Mononuclear cell (primary cell): ENCODE measurements at regions not wholly inside any gene's neighbourhood (a gene's known extent, or its start where the extent isn't known, plus 50 kb on each side); places are given as distances from the start of the nearest gene placed in this dataset.

ENCODE experiments used
- H3K27me3 ChIP-seq: 2 replicates; pipeline ENCODE4 v1.6.0; 2011; ENCODE audit warnings: low read length, control low read depth; ENCODE audit not compliant: insufficient read depth
- H3K4me1 ChIP-seq: 2 replicates; pipeline ENCODE4 v1.5.1; 2011; ENCODE audit warnings: mild to moderate bottlenecking, low read length, control low read depth; ENCODE audit not compliant: insufficient read depth
- H3K4me3 ChIP-seq: 2 replicates; pipeline ENCODE4 v1.5.1; 2011; ENCODE audit warnings: mild to moderate bottlenecking, low read length, moderate library complexity
- H3K9me3 ChIP-seq: 2 replicates; pipeline ENCODE4 v1.5.1; 2011; ENCODE audit warnings: low read depth, mild to moderate bottlenecking, control low read depth, low read length

- Histone ChIP-seq H3K9me3 (no peaks in the 10 kb centered on the region), H3K27me3 (no peaks in the 10 kb centered on the region), H3K4me1 (no peaks in the 10 kb centered on the region), H3K4me3 (no peak overlapping the region)
Measured at GRCh38 chr17:72296456-72296855, 175.6 kb downstream of the SOX9 start.

- Histone ChIP-seq H3K4me3 (no peak overlapping the region), H3K4me1 (no peaks in the 10 kb centered on the region), H3K27me3 (no peaks in the 10 kb centered on the region), H3K9me3 (no peaks in the 10 kb centered on the region)
Measured at GRCh38 chr17:72297326-72298115, 176.7 kb downstream of the SOX9 start.

GRCh38 chr17:72299100-72299499 is 178.3 kb downstream of the SOX9 start:
- no peaks in the 10 kb centered on the region for H3K4me1 ChIP-seq
- no peak overlapping the region for H3K4me3 ChIP-seq
- no peaks in the 10 kb centered on the region for H3K27me3 ChIP-seq

DNA sequence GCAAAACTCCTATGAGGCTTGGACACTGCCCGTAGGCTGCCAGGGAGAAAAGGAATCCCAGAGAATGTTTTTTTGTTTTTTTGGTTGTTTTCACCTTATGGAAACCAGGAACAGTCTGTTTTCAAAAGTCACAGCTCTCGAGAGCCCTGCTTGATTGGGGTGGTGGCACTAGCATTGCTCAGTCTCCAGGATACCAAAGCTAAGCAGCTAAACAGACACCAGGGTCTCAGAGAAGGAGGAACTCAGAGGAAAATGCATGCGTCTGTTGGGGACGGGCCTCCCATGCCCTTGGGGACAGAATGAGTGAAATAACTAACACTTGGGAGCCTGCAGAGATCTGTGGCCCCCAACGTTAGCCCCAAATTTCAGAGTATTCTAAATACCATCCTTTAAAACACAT is 178.8 kb downstream of the SOX9 start:
- no peak overlapping the region for H3K4me3 ChIP-seq
- H3K4me1 ChIP-seq: no peaks in the 10 kb centered on the region
- no peaks in the 10 kb centered on the region for H3K27me3 ChIP-seq
- H3K9me3 ChIP-seq: no peaks in the 10 kb centered on the region

More at GRCh38 chr17:72299100-72299499, 178.3 kb downstream of the SOX9 start:
- H3K9me3 ChIP-seq: no peaks in the 10 kb centered on the region

DNA sequence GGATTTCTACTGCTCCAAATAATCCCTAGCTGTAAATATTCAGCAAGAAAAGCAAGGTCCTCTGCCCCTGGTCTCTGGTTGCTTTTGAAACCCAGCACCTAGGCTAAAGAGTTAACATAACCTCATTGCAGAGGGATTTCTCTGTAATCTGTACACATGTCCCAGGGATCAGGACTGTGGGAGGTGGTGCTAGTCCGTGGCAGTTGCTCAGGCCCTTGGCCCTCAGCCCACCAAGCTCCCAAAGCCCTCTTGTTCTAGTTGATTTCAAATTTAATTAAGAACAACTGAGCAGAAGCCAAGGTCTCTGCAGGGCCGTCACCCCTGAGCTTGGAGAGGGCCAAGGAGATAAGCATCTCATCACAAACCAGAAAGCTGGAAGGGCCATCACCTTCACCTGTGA is 181.1 kb downstream of the SOX9 start:
- Histone ChIP-seq H3K9me3 (no peaks in the 10 kb centered on the region), H3K4me1 (no peaks in the 10 kb centered on the region)

GRCh38 chr17:72302735-72303134 is 181.9 kb downstream of the SOX9 start:
- H3K4me3 ChIP-seq: no peak overlapping the region
- no peaks in the 10 kb centered on the region for H3K27me3 ChIP-seq

More for the DNA sequence above, 181.1 kb downstream of the SOX9 start:
- Histone ChIP-seq H3K4me3 (no peak overlapping the region), H3K27me3 (no peaks in the 10 kb centered on the region)

GRCh38 chr17:72303787-72304733 is 183.2 kb downstream of the SOX9 start:
- no peaks in the 10 kb centered on the region for H3K27me3 ChIP-seq
- H3K4me1 ChIP-seq: no peaks in the 10 kb centered on the region
- no peaks in the 10 kb centered on the region for H3K9me3 ChIP-seq
- H3K4me3 ChIP-seq: no peak overlapping the region

More at GRCh38 chr17:72302735-72303134, 181.9 kb downstream of the SOX9 start:
- Histone ChIP-seq H3K4me1 (no peaks in the 10 kb centered on the region), H3K9me3 (no peaks in the 10 kb centered on the region)

DNA sequence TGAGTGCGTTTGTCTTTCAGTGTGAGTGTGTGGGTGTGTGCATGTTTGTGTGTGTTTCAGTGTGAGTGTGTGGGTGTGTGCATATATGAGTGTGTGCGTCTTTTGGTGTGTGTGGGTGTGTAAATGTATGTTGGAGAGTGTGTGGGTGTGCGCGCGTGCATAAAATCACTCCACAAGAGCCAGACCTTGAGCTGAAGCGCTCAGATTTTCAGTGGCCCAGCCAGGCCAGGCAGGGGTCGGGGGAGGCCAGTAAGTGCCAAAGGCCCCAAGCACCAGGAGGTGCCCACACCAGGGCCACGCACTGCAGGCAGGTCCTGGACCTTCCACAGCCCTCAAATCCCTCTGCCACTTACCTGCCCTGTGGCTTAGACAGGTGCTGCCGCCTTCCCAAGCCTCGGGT is 184.0 kb downstream of the SOX9 start:
- Histone ChIP-seq H3K27me3 (no peaks in the 10 kb centered on the region), H3K4me3 (no peak overlapping the region), H3K9me3 (no peaks in the 10 kb centered on the region), H3K4me1 (no peaks in the 10 kb centered on the region)

- H3K9me3 ChIP-seq: no peaks in the 10 kb centered on the region
- no peaks in the 10 kb centered on the region for H3K27me3 ChIP-seq
- H3K4me3 ChIP-seq: no peak overlapping the region
- H3K4me1 ChIP-seq: no peaks in the 10 kb centered on the region
Measured at GRCh38 chr17:72305472-72305871, 184.7 kb downstream of the SOX9 start.

DNA sequence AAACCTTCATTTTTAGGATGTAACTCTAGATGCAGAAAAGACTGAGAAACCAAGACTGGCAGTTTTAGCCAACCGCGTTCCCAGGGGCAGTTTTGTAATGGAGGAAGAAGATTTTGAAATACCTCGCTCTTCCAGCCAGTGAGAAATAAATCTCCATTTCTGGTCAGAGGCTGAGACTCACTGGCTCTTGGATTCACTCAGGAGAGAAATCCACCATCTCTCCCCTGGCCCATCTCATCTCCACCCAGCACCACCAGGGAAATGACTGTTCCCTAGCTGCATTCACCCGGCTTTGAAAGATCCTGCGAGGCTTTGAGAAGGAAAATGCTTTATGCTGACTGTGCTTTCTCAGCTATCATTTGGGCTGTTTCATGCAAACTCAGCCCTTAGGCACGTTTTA is 185.2 kb downstream of the SOX9 start:
- H3K27me3 ChIP-seq: no peaks in the 10 kb centered on the region
- H3K4me1 ChIP-seq: no peaks in the 10 kb centered on the region
- H3K9me3 ChIP-seq: no peaks in the 10 kb centered on the region
- H3K4me3 ChIP-seq: no peak overlapping the region

DNA sequence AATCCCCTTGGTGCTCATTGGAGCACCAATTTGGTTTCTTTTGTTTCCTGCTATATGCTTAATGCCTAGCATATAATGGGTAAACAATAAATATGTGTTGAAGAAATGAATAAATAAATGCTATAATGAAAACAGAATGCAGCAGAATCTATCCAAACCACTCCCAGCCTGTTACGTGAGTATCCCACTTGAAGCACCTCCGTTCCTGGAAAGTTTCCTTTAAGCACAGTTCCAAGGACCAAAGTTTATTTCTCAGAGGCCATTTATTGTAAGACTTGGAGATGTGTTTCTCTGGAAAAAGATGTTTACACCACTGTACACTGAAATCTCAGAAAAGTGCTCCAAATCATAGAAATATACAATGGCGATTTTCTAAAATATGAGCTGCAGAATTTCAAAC is 187.0 kb downstream of the SOX9 start:
- Histone ChIP-seq H3K27me3 (no peaks in the 10 kb centered on the region), H3K9me3 (no peaks in the 10 kb centered on the region), H3K4me3 (no peak overlapping the region), H3K4me1 (no peaks in the 10 kb centered on the region)

GRCh38 chr17:72308744-72309385 is 188.0 kb downstream of the SOX9 start:
- no peak overlapping the region for H3K4me3 ChIP-seq
- H3K27me3 ChIP-seq: no peaks in the 10 kb centered on the region
- no peaks in the 10 kb centered on the region for H3K9me3 ChIP-seq
- H3K4me1 ChIP-seq: no peaks in the 10 kb centered on the region

GRCh38 chr17:72311004-72311403 is 190.2 kb downstream of the SOX9 start:
- H3K4me3 ChIP-seq: no peak overlapping the region
- H3K4me1 ChIP-seq: no peaks in the 10 kb centered on the region
- no peaks in the 10 kb centered on the region for H3K9me3 ChIP-seq
- H3K27me3 ChIP-seq: no peaks in the 10 kb centered on the region

- Histone ChIP-seq H3K4me3 (no peak overlapping the region), H3K4me1 (no peaks in the 10 kb centered on the region), H3K9me3 (no peaks in the 10 kb centered on the region), H3K27me3 (no peaks in the 10 kb centered on the region)
Measured at GRCh38 chr17:72315122-72315913, 194.5 kb downstream of the SOX9 start.
